Posterior vena cava (tissue), 2 donors: ENCODE measurements at regions not wholly inside any gene's neighbourhood (a gene's known extent, or its start where the extent isn't known, plus 50 kb on each side); places are given as distances from the start of the nearest gene placed in this dataset.

Source experiments
- DNase-seq: peaks from one replicate; pipeline ENCODE4 v3.0.0-alpha.2; 2020; ENCODE audit warnings: low spot score
- intact Hi-C, 2 donors: fragments of 100-400 bp; cut with DNase I; formaldehyde crosslinking; loops; one replicate each; pipeline versions ENCODE4 v1.14.1 to v1.14.2; 2022 to 2023
- donor health status: DM: yes; HTN: yes; CAD: no.
- donor health status: DM: yes; HTN: yes; CAD: no.

- intact Hi-C loops = loop anchor here in 1 of 2 donors (5.0 kb wide), 1 partner anchor 408 kb away; no protein-coding TSS in a partner anchor
- DNase-seq = no peak
Measured at GRCh38 chr3:117938974-117939373, 1095.7 kb downstream of the IGSF11 start.

GRCh38 chr3:117939425-117940027 lies 1095.1 kb downstream of the IGSF11 start:
- no peak for DNase-seq
- intact Hi-C loops = loop anchor here in 1 of 2 donors (5.0 kb wide), 1 partner anchor 408 kb away; no protein-coding TSS in a partner anchor

GRCh38 chr3:117941015-117941414 lies 1093.6 kb downstream of the IGSF11 start:
- intact Hi-C loops = no loop called here
- no peak for DNase-seq

GRCh38 chr3:117941756-117942155 lies 1092.9 kb downstream of the IGSF11 start:
- DNase-seq = no peak
- intact Hi-C loops = no loop called here

- intact Hi-C loops = no loop called here
- DNase-seq = no peak
Measured at GRCh38 chr3:117954131-117954530, 1080.5 kb downstream of the IGSF11 start.

- DNase-seq = no peak
- intact Hi-C loops = no loop called here
Measured at GRCh38 chr3:117955196-117955595, 1079.5 kb downstream of the IGSF11 start.

- DNase-seq = no peak
- intact Hi-C loops = no loop called here
Measured at GRCh38 chr3:117958027-117958426, 1076.6 kb downstream of the IGSF11 start.

- DNase-seq = no peak
- intact Hi-C loops = no loop called here
Measured at GRCh38 chr3:117962750-117963149, 1071.9 kb downstream of the IGSF11 start.

GRCh38 chr3:117963858-117964257 lies 1070.8 kb downstream of the IGSF11 start:
- intact Hi-C loops = no loop called here
- DNase-seq = no peak

GRCh38 chr3:117964814-117965213 lies 1069.8 kb downstream of the IGSF11 start:
- no peak for DNase-seq
- intact Hi-C loops = no loop called here

GRCh38 chr3:117977504-117978228 lies 1057.0 kb downstream of the IGSF11 start:
- no peak for DNase-seq
- intact Hi-C loops = no loop called here

- intact Hi-C loops = no loop called here
- no peak for DNase-seq
Measured at GRCh38 chr3:117979466-117979865, 1055.2 kb downstream of the IGSF11 start.

GRCh38 chr3:117987256-117987655 lies 1047.4 kb downstream of the IGSF11 start:
- DNase-seq = no peak
- intact Hi-C loops = no loop called here

GRCh38 chr3:117989982-117990381 lies 1044.7 kb downstream of the IGSF11 start:
- no peak for DNase-seq
- intact Hi-C loops = no loop called here

- DNase-seq = no peak
- intact Hi-C loops = no loop called here
Measured at GRCh38 chr3:117990627-117991026, 1044.0 kb downstream of the IGSF11 start.

- no peak for DNase-seq
- intact Hi-C loops = no loop called here
Measured at GRCh38 chr3:117995842-117996437, 1038.7 kb downstream of the IGSF11 start.

- peak; percentile 92 for DNase-seq
- intact Hi-C loops = no loop called here
Measured at GRCh38 chr3:117997201-117998049, 1037.2 kb downstream of the IGSF11 start.

- intact Hi-C loops = no loop called here
- no peak for DNase-seq
Measured at GRCh38 chr3:117998071-117998470, 1036.6 kb downstream of the IGSF11 start.

- intact Hi-C loops = no loop called here
Measured at GRCh38 chr3:118000219-118000618, 1034.4 kb downstream of the IGSF11 start.

GRCh38 chr3:118001380-118001779 lies 1033.3 kb downstream of the IGSF11 start:
- intact Hi-C loops = no loop called here
- DNase-seq = no peak

More at GRCh38 chr3:118000219-118000618, 1034.4 kb downstream of the IGSF11 start:
- no peak for DNase-seq
